GM10266 (cell line): ENCODE measurements at regions not wholly inside any gene's neighbourhood (a gene's known extent, or its start where the extent isn't known, plus 50 kb on each side); places are given as distances from the start of the nearest gene placed in this dataset.

Experiments
- DNase-seq: peaks from one replicate; pipeline ENCODE4 v3.0.0; 2012; ENCODE audit errors: extremely low spot score
- CTCF ChIP-seq: IDR thresholded peaks from 2 replicates; pipeline ENCODE4 v1.5.1; 2012; ENCODE audit warnings: mild to moderate bottlenecking, low read depth; ENCODE audit not compliant: control insufficient read depth, insufficient read depth; ENCODE audit errors: missing control alignments

GRCh38 chr2:222774941-222775340 lies 85.9 kb upstream of the ACSL3 start:
- no peak for TF ChIP-seq CTCF
- DNase-seq, result no peak

- no peak for DNase-seq
- no peak for TF ChIP-seq CTCF
Observed at GRCh38 chr2:222776792-222777191, 84.0 kb upstream of the ACSL3 start.

DNA sequence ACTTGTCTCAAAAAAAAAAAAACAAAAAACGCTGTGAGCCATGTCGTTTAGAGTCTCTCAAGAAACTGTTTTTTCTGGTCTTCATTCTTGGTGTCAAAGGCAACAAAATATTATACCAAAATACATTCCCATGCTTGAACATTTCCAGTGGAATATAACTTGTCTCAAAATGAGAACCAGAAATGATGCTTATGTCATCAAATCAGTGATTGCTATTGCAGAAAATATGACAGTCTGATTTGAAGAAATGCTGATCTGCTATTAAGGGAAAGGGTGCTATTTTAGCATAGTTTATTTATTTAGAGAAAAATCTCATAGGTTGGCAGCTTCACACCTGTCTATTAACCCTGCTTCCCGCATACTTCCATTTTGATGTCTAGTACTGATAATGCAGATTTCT lies 82.4 kb upstream of the ACSL3 start:
- TF ChIP-seq CTCF, result no peak
- no peak for DNase-seq

GRCh38 chr2:222779145-222779832 lies 81.5 kb upstream of the ACSL3 start:
- DNase-seq, result no peak
- no peak for TF ChIP-seq CTCF

GRCh38 chr2:222780051-222780450 lies 80.8 kb upstream of the ACSL3 start:
- TF ChIP-seq CTCF, result no peak
- DNase-seq, result no peak

DNA sequence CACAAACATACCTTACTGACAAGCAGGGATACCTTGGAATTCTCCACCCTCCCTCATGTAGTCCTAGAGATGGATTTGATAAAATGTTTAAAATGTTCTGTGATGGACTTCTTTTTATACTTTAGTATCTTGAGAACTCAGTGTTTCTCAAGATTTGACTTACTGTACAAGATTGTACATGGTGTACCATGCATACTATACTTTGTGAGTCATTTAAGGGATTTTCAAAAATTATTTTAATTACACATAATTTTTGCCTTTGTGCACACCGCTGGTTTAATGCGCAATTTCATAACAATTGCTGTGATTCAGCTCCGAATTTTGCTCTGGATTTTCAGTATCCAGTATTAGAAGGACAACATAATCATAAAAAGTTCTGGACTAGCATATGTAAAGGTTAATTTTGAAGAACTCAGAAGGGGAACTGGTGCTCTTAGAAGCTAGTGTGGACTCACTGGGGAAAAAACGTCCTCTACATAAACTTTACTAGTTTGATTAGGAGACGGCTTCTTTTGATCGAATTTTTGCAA lies 78.6 kb upstream of the ACSL3 start:
- DNase-seq, result no peak
- no peak for TF ChIP-seq CTCF

DNA sequence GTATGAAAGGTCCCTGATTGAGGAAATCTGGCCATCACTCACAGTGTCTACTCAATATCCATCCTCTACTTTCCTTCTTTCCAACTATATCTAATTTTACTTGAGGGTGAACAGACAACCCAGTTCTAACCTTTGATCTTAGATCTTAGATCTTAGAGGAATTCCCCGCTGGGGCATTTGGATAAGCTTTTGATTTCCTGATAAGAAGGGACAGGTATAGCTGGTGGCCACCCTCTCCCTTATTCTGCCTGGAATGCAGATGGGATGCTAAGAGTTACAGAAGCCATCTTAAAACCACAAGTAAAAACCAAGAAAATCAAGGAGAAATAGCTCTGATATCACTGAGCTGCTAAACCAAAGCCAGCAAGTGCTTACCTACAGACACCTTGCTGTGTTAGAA lies 77.2 kb upstream of the ACSL3 start:
- DNase-seq, result no peak
- TF ChIP-seq CTCF, result no peak
